Kidney epithelial cell (primary cell): ENCODE measurements at regions not wholly inside any gene's neighbourhood (a gene's known extent, or its start where the extent isn't known, plus 50 kb on each side); places are given as distances from the start of the nearest gene placed in this dataset.

ENCODE experiments used
- DNase-seq: peaks from one replicate; pipeline ENCODE4 v3.0.0-alpha.2; 2010; ENCODE audit warnings: low read depth
- H3K27me3 ChIP-seq: 2 replicates; pipeline ENCODE4 v1.6.0; 2011; ENCODE audit warnings: low read length; ENCODE audit not compliant: control insufficient read depth, insufficient read depth
- H3K36me3 ChIP-seq: 2 replicates; pipeline ENCODE4 v1.5.1; 2011; ENCODE audit warnings: low read length; ENCODE audit not compliant: control insufficient read depth, insufficient read depth
- H3K4me3 ChIP-seq: 2 replicates; pipeline ENCODE4 v1.5.1; 2011; ENCODE audit warnings: low read depth, mild to moderate bottlenecking, control low read depth, low read length
- CTCF ChIP-seq: IDR thresholded peaks from 2 replicates; pipeline ENCODE4 v1.5.1; 2011; ENCODE audit warnings: mild to moderate bottlenecking, moderate library complexity, low read length, control low read depth, inconsistent platforms; ENCODE audit not compliant: insufficient read depth, poor library complexity, severe bottlenecking

DNA sequence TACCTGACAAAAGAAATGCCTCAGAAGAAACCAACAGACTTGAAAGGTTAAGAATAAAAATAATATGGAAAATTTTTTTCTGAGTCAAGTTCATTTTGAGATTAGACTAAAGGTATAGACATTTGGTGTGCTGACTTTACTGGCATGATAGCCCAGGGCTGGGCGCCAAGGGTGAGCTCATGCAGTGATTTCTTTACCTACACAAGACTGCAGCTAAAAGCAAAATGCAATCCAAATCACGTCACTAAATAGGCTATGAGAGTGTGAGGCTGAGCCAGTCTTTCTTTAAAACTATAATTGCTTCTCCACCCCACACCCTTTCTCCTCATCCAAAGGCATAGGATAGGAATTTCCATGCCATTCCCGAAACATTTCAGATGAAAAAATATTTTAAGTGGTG is 196.5 kb downstream of the FAM76B start:
- no peak for TF ChIP-seq CTCF
- H3K4me3 ChIP-seq, result no peak overlapping the region
- H3K27me3 ChIP-seq, result no peaks in the 10 kb centered on the region
- DNase-seq, result no peak
- no peaks in the 10 kb centered on the region for H3K36me3 ChIP-seq

- H3K36me3 ChIP-seq, result no peaks in the 10 kb centered on the region
- DNase-seq, result no peak
- no peak for TF ChIP-seq CTCF
- H3K27me3 ChIP-seq, result no peaks in the 10 kb centered on the region
- H3K4me3 ChIP-seq, result no peak overlapping the region
Observed at GRCh38 chr11:95592471-95592870, 197.1 kb downstream of the FAM76B start.

- DNase-seq, result no peak
- H3K36me3 ChIP-seq, result no peaks in the 10 kb centered on the region
- H3K27me3 ChIP-seq, result no peaks in the 10 kb centered on the region
- TF ChIP-seq CTCF, result no peak
- no peak overlapping the region for H3K4me3 ChIP-seq
Observed at GRCh38 chr11:95589893-95590612, 199.5 kb downstream of the FAM76B start.

- TF ChIP-seq CTCF, result no peak
- no peaks in the 10 kb centered on the region for H3K27me3 ChIP-seq
- no peak for DNase-seq
- no peak overlapping the region for H3K4me3 ChIP-seq
- no peaks in the 10 kb centered on the region for H3K36me3 ChIP-seq
Observed at GRCh38 chr11:95588821-95589220, 200.8 kb downstream of the FAM76B start.

DNA sequence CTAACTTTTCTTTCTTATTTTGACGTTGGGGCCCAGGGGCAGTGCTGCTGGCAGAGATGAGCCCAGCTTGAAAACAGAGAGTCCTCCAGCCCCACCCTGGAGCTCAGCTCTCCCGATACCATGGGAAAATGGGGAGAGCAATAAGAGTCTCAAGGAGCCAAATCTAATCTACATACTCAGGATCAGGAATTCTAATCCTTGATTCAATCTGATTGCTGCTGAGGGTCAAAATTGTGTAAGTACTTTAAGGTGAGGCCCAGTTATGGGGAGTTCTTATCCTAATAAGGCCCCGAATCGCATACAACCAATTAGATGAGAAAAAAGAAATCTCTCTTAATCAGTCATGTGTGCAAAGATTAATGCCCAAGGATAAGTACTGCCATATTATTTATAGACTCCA is 202.9 kb downstream of the FAM76B start:
- DNase-seq, result no peak
- no peak for TF ChIP-seq CTCF
- no peaks in the 10 kb centered on the region for H3K27me3 ChIP-seq
- H3K36me3 ChIP-seq, result no peaks in the 10 kb centered on the region
- H3K4me3 ChIP-seq, result no peak overlapping the region

- Histone ChIP-seq H3K4me3 (no peak overlapping the region), H3K36me3 (no peaks in the 10 kb centered on the region), H3K27me3 (no peaks in the 10 kb centered on the region)
- no peak for DNase-seq
- no peak for TF ChIP-seq CTCF
Observed at GRCh38 chr11:95586155-95586554, 203.4 kb downstream of the FAM76B start.
